HG03571 (cell line): ENCODE measurements at regions not wholly inside any gene's neighbourhood (a gene's known extent, or its start where the extent isn't known, plus 50 kb on each side); places are given as distances from the start of the nearest gene placed in this dataset.

Experiments used
- ATAC-seq: cut with Tn5 transposase; IDR thresholded peaks from one replicate; pipeline ENCODE4 v1.9.1; 2021; ENCODE audit not compliant: unreplicated experiment

- ATAC-seq = no peak
These were observed 191.7 kb downstream of the LY86 start for GRCh38 chr6:6780231-6780630.

- no peak for ATAC-seq
These were observed 192.8 kb downstream of the LY86 start for GRCh38 chr6:6781172-6781872.

DNA sequence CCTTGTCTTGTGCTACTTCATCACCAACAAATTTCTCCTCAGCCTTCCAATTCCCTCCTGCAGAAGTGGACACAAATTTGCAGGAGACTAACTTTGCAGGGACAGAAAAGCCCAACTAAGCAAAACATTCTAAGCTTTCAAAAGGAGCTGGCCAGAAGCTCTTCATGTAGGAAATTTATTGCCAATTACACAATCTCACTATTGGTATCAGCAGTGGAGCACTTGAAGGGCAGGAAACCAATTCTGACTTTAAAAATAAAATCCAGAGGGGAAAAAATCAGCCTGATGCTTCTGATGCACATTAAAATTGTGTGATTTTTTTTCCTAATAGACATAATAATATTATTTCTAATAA is 193.3 kb downstream of the LY86 start:
- ATAC-seq = no peak

GRCh38 chr6:6783721-6784120 is 195.2 kb downstream of the LY86 start:
- no peak for ATAC-seq

DNA sequence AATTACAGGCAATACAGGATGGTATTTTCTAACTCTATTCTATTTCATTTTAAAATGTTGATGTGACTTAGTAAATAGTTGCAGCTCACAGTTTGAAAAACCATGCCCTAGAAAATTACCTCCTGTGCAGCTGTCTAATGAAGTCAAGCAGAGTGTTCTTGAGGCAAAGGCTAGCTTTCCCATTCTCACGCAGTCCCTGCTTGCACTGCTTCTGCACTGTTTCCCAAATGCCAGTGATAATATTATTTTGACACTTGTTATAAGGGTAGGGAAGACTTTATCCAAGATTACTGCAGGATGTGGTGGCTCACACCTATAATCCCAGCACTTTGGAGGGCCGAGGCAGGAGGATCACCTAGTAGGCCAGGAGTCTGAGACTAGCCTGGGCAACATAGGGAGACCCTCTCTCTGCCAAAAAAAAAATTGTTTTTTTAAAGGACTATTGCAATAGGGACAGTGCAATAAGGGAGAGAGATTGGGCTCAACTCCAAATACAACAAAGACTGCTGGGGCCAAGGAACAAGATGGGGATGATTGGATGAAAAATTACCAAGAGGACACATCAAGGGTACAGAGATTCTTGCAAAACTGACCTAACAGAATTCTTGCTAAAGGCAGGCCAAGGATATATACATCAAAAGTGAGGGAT is 196.1 kb downstream of the LY86 start:
- ATAC-seq = no peak

DNA sequence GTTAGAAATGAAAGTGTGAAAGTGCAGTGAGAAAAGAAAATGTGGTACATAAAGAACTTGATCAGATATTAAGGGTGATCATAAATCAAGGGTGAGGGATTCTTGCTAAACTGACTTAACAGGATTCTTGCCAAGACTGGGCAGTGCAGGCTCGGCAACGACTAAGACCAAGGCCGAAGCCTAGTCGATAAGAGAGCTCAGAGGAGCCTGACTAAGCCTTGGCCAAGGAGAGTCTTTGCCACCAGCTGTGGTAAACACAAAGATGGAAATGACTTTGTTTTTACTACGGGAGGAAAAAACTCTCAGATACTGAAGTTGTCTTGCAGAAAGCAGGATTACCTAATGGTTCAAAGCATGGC is 196.6 kb downstream of the LY86 start:
- no peak for ATAC-seq

GRCh38 chr6:6788394-6789032 is 200.0 kb downstream of the LY86 start:
- no peak for ATAC-seq

DNA sequence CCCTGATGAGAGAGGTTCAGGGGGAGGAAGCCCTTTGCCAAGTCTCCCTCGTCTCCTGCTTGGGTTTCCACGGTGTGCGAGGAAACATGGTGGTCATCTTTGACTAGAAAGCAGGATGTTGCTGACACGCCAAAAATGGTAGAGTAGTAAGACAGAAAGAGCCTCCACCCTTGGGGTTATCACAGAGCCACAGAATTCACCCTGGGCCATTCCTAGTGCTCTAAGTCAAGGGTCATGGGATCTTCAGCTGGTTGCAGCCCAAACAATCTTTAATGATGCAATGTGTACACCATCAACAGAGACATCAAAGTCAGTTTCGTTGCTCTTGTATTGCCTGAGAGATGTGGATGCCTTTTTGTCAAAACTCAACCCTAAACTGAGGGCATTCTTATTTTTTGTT is 201.9 kb downstream of the LY86 start:
- no peak for ATAC-seq

- no peak for ATAC-seq
These were observed 202.4 kb downstream of the LY86 start for GRCh38 chr6:6790891-6791290.

- no peak for ATAC-seq
These were observed 205.1 kb downstream of the LY86 start for GRCh38 chr6:6793388-6794250.

DNA sequence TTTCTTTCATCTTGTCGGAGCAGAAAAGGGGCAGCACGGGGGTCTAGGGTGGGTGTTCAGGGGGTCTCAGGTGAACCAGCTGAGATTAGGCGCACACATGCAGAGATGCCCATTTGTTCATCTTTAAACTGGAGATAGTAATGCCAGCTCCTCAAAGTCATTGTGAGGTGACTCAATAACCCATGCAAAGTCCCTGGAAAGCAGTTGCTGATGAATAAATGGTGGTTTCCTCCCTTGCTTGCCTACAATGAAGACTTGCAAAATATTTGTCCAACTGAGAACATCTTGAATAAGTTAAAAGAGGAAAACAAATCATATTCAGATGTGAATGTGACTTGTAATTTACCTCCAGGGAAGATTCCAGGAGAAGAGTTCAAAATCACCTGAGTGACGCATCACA is 206.9 kb downstream of the LY86 start:
- ATAC-seq = no peak

DNA sequence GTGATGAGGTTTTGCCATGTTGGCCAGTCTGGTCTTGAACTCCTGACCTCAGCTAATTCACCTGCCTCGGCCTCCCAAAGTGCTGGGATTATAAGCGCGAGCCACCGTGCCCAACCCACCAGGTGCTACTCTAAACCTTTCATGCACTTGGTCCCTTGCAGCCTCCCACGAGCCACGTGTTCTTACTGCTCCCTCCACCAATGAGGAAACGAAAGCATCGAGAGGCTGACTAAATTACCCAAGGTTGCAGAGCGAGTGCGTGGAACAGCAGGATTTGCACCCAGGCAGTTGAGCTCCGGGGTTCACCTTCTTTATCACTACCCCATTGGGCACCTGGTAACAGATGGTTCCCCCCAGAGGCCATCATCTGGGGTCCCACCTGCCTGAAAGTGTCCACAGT is 208.3 kb downstream of the LY86 start:
- ATAC-seq = no peak

- no peak for ATAC-seq
These were observed 209.9 kb downstream of the LY86 start for GRCh38 chr6:6798448-6798860.

GRCh38 chr6:6801005-6801335 is 212.4 kb downstream of the LY86 start:
- no peak for ATAC-seq

DNA sequence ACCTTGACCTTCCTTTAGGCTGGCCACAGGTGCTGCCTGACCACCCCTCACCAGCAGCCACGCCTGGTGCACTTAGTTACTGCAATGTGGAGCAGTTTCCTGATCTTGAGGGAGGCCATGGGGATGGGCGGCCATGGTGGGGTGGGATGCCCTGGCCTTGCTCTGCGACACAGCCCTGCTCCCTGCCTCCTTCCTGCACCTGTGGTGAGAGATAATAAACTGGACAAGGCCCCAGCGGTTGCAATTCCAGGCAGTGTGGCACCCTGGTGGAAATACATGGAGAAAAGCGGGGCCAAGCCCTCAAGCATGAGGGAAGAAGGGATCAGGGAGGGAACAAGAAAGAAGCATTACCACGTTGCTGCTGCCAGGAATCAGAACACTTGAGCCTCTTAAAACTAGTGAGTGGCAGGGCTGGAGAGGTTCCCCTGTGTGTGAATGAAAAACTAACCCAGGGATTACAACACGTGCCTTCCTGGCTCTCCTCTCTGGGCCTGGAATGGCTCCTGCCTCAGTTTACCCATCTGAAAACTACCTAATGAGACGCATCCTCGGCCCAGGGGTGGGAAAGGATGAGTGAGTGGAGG is 213.2 kb downstream of the LY86 start:
- no peak for ATAC-seq

DNA sequence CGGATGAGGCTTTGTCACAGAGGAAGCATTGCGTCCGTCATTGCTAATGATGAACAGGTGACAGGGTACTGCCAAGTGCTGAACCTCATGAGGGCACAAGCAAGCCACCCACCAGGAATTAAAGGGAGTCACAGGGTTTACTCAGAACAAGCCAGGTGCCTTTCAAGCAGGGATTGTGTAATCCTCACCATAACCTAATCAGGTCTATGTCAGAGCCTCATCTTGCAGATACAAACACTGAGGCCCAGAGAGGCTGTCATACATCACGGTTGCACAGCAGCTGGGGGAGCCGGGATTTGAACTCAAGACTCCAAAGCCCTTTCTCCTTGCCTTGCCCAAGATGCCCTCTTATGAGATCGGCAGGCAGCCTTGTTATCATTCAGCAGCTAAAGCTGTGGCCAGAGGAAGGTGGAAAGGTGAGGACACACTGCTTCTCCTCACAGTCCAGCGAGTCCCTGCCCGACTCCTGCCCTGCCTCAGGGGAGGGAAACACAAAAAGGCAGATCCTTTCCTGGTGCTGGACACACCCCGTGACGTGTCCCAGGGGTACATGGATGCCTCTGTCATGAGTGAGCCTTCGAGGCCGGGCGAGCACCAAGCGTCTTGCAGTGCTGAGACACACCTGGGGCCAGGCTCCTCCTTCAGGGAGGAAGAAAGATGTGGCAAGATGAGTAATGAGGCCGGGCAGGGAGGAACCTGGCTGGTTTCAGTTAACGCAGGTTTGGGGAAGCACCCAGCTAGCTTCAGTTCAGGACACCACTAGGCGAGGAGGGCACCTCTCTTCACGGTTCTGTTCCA is 214.9 kb downstream of the LY86 start:
- ATAC-seq = peak; percentile 76

DNA sequence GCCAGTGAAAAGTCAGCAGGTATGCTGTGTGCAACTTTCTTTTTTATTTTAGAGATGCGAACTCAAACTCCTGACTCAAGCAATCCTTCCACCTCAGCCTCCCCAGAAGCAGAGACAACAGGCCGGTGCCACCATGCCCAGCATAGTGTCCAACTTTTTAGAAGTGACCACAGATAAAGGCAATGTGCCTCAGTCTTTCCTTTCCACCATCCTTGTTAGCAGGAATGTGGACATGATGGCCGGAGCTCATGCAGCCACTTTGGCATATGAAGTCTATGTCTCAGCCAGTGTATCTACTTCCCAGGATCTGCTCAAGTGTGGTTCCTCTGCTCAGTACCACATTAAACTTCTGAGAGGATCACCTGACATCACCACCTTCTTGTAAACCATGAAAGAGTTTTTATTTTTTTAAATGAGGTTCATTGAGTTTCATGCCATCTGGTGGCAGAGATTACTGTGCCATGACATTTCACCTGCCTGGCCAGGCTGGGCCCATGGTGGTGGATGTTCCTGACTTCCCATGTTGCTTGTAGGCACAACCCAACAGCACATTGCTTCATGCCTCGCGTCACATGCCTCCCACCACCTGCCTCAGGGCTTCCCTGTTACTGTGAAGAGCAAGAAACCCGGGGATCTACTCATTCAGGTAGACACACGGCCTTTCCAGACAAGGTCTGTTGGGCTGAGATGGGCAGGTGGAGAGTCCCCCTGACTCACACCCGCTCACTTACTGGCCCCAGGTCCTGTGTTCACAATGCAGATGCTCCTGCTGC is 216.5 kb downstream of the LY86 start:
- no peak for ATAC-seq

DNA sequence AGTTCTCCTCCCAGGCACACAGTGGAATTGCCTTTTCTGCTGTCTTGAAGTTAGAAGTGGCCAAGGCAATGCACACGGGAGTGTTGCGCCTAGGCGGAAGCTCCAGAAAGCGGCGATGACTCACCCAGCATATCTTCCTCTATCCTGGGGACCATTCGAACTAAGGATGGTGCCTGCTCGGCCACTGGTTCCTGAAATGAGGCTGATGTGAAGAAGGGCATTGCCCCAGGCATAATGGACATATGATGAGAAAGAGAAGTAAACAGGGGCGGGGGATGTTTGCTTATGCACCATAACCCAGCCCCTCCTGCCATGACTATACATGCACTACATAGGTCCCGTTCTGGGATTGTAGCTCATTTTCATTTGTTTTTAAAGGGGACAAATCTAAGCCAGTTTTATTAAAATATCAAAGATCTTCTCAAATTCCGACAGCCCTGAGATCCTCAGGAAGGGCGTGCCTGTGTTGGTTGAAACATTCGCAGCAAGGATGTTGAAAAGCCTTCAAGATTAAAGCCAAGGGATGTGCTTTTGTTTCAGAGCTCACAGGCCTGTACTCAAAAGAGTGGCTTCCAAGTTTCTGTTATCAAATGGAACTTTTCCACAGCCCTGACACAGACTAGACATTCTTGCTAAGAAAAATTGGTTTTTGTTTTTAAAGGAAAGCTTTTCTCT is 218.5 kb downstream of the LY86 start:
- no peak for ATAC-seq

GRCh38 chr6:6808343-6808742 is 219.8 kb downstream of the LY86 start:
- no peak for ATAC-seq
